ENCODE measurements at regions not wholly inside any gene's neighbourhood (a gene's known extent, or its start where the extent isn't known, plus 50 kb on each side); places are given as distances from the start of the nearest gene placed in this dataset.

GRCh38 chr9:91492237-91492636 is 68.6 kb upstream of the NFIL3 start:
- H3K9me2 ChIP-seq (ENCODE audit: insufficient read depth), result no peaks in the 10 kb centered on the region
- no peaks in the 10 kb centered on the region for H3K9me3 ChIP-seq (ENCODE audit: control insufficient read depth in 1 of 2, insufficient read depth in 1 of 2, low read depth in 1 of 2, low read length in 2 of 2)
- 0 out of 2 replicates have a peak, but pooled peaks cover 6% of the 10 kb centered on the region for H3K27me3 ChIP-seq (ENCODE audit: insufficient read depth, low read length)
- ChIA-PET POLR2A (no interaction called here), RAD21 (ENCODE audit: low non-redundant PET in 1 of 2, low total read pairs in 2 of 2, uncharacterized antibody in 2 of 2, unreplicated experiment in 2 of 2) (no interaction called here), CTCF (no interaction called here)
- no peaks in the 10 kb centered on the region for H3K36me3 ChIP-seq (ENCODE audit: control insufficient read depth in 1 of 2, insufficient read depth in 2 of 2, low read length in 2 of 2)
- H3K4me3 ChIP-seq (replicated peaks in 1 of 2; ENCODE audit: low read depth in 1 of 2, low read length in 2 of 2), result no peak overlapping the region
- H2AFZ ChIP-seq (ENCODE audit: low read depth, low read length, poor library complexity, severe bottlenecking), result no peak overlapping the region
- no peak overlapping the region for H3K9ac ChIP-seq (ENCODE audit: low read length)
- intact Hi-C loops (cut with micrococcal nuclease), result no loop called here
- no peaks in the 10 kb centered on the region for H3K79me2 ChIP-seq (ENCODE audit: insufficient read depth, low read length)
- no peaks in the 10 kb centered on the region for H3K4me1 ChIP-seq (ENCODE audit: control insufficient read depth in 1 of 2, insufficient read depth in 2 of 2, low read length in 2 of 2)
- TF ChIP-seq SP1 (IDR thresholded peaks at IDR 0.05; ENCODE audit: low read depth), result no peak
- TF ChIP-seq CBX3 (IDR thresholded peaks at IDR 0.05; ENCODE audit: low read depth), result no peak
- BruUV-seq (replicated peaks), result no TSS peak
- ATAC-seq, result no peak
- no peak for DNase-seq (ENCODE audit: low read depth, low spot score)
- H3K27ac ChIP-seq (ENCODE audit: low read depth, low read length), result no peak overlapping the region
- no peaks in the 10 kb centered on the region for H4K20me1 ChIP-seq (ENCODE audit: insufficient read depth)
- no peak overlapping the region for H3K4me2 ChIP-seq (ENCODE audit: low read length)

DNA sequence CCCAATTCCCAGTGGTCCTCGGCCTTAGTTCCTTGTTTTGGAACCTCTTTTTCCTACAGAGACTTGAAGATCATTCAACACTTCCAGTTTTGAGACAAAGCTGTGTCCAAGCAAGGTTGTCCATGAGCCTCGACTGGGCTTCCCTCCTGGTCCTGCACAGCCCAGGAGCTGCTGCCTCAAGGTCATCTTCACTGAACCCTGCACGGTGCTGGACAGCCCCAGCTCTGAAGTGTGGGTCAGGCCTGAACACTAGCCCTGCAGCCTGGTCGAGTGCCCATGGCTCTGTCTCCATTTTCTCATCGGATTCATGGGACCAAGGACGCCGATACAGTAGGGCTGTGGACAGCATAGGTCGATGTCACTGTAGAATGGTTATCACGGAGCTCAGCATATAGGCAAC is 68.0 kb upstream of the NFIL3 start:
- ChIA-PET CTCF (no interaction called here), POLR2A (no interaction called here), RAD21 (ENCODE audit: low non-redundant PET in 1 of 2, low total read pairs in 2 of 2, uncharacterized antibody in 2 of 2, unreplicated experiment in 2 of 2) (no interaction called here)
- no TSS peak for BruUV-seq (replicated peaks)
- no peaks in the 10 kb centered on the region for H4K20me1 ChIP-seq (ENCODE audit: insufficient read depth)
- H3K4me2 ChIP-seq (ENCODE audit: low read length), result no peak overlapping the region
- intact Hi-C loops (cut with micrococcal nuclease), result no loop called here
- no peak overlapping the region for H3K4me3 ChIP-seq (replicated peaks in 1 of 2; ENCODE audit: low read depth in 1 of 2, low read length in 2 of 2)
- no peaks in the 10 kb centered on the region for H3K36me3 ChIP-seq (ENCODE audit: control insufficient read depth in 1 of 2, insufficient read depth in 2 of 2, low read length in 2 of 2)
- ATAC-seq, result no peak
- no peak overlapping the region for H2AFZ ChIP-seq (ENCODE audit: low read depth, low read length, poor library complexity, severe bottlenecking)
- H3K9ac ChIP-seq (ENCODE audit: low read length), result no peak overlapping the region
- no peak for TF ChIP-seq CEBPB (IDR thresholded peaks at IDR 0.05; ENCODE audit: low read depth)
- TF ChIP-seq ATF3 (IDR thresholded peaks at IDR 0.05), result no peak
- TF ChIP-seq TCF7L2 (IDR thresholded peaks at IDR 0.05; ENCODE audit: borderline replicate concordance, extremely low read depth, insufficient read depth, insufficient read length), result no peak
- no peak for TF ChIP-seq POLR2A (IDR thresholded peaks at IDR 0.05; ENCODE audit: borderline replicate concordance, extremely low read depth, insufficient read depth, insufficient read length)
- TF ChIP-seq, protein P1, sequence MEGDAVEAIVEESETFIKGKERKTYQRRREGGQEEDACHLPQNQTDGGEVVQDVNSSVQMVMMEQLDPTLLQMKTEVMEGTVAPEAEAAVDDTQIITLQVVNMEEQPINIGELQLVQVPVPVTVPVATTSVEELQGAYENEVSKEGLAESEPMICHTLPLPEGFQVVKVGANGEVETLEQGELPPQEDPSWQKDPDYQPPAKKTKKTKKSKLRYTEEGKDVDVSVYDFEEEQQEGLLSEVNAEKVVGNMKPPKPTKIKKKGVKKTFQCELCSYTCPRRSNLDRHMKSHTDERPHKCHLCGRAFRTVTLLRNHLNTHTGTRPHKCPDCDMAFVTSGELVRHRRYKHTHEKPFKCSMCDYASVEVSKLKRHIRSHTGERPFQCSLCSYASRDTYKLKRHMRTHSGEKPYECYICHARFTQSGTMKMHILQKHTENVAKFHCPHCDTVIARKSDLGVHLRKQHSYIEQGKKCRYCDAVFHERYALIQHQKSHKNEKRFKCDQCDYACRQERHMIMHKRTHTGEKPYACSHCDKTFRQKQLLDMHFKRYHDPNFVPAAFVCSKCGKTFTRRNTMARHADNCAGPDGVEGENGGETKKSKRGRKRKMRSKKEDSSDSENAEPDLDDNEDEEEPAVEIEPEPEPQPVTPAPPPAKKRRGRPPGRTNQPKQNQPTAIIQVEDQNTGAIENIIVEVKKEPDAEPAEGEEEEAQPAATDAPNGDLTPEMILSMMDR (IDR thresholded peaks at IDR 0.05 in 2 of 3, conservative IDR thresholded peaks at IDR 0.05 in 1 of 3; ENCODE audit: borderline replicate concordance in 1 of 3, insufficient read depth in 1 of 3, low read depth in 2 of 3, low read length in 2 of 3), result no peak
- no peak for TF ChIP-seq REST (IDR thresholded peaks at IDR 0.05; ENCODE audit: low read depth)
- no peaks in the 10 kb centered on the region for H3K79me2 ChIP-seq (ENCODE audit: insufficient read depth, low read length)
- H3K27ac ChIP-seq (ENCODE audit: low read depth, low read length), result no peak overlapping the region
- no peaks in the 10 kb centered on the region for H3K9me3 ChIP-seq (ENCODE audit: control insufficient read depth in 1 of 2, insufficient read depth in 1 of 2, low read depth in 1 of 2, low read length in 2 of 2)
- H3K27me3 ChIP-seq (ENCODE audit: insufficient read depth, low read length), result 0 out of 2 replicates have a peak, but pooled peaks cover 6% of the 10 kb centered on the region
- no peaks in the 10 kb centered on the region for H3K9me2 ChIP-seq (ENCODE audit: insufficient read depth)
- no peak for DNase-seq (ENCODE audit: low read depth, low spot score)
- no peaks in the 10 kb centered on the region for H3K4me1 ChIP-seq (ENCODE audit: control insufficient read depth in 1 of 2, insufficient read depth in 2 of 2, low read length in 2 of 2)

Measured in HCT116 (cell line).